H9 (cell line): ENCODE measurements at regions not wholly inside any gene's neighbourhood (a gene's known extent, or its start where the extent isn't known, plus 50 kb on each side); places are given as distances from the start of the nearest gene placed in this dataset.

Experiments used
- DNase-seq: peaks from one replicate; pipeline ENCODE4 v3.0.0-alpha.2; 2017
- H2AFZ ChIP-seq: one replicate; pipeline ENCODE4 v1.6.1; 2013; ENCODE audit warnings: mild to moderate bottlenecking, low read length, control low read depth, moderate library complexity
- H2AK5ac ChIP-seq: 2 replicates; pipeline ENCODE4 v1.6.1; 2013; ENCODE audit warnings: low read length, control low read depth, mixed read lengths; ENCODE audit not compliant: insufficient read length
- H2BK120ac ChIP-seq: one replicate; pipeline ENCODE4 v1.6.1; 2013; ENCODE audit warnings: low read depth, mild to moderate bottlenecking, low read length, control low read depth, inconsistent platforms; ENCODE audit not compliant: poor library complexity, severe bottlenecking
- H2BK12ac ChIP-seq: 2 replicates; pipeline ENCODE4 v1.6.1; 2013; ENCODE audit warnings: low read length, control low read depth, mixed read lengths, low read depth; ENCODE audit not compliant: insufficient read length
- H2BK15ac ChIP-seq: 2 replicates; pipeline ENCODE4 v1.6.1; 2013; ENCODE audit warnings: low read depth, low read length, control low read depth
- H2BK20ac ChIP-seq: one replicate; pipeline ENCODE4 v1.6.1; 2013; ENCODE audit warnings: low read depth, mild to moderate bottlenecking, low read length, control low read depth, inconsistent platforms; ENCODE audit not compliant: poor library complexity, severe bottlenecking
- H2BK5ac ChIP-seq: 2 replicates; pipeline ENCODE4 v1.6.1; 2013; ENCODE audit warnings: low read length, control low read depth, mixed read lengths; ENCODE audit not compliant: insufficient read length
- H3K14ac ChIP-seq: 2 replicates; pipeline ENCODE4 v1.6.1; 2013; ENCODE audit warnings: low read length, control low read depth; ENCODE audit not compliant: insufficient read depth
- H3K18ac ChIP-seq: 2 replicates; pipeline ENCODE4 v1.6.1; 2013; ENCODE audit warnings: low read depth, mild to moderate bottlenecking, mixed read lengths, low read length, control low read depth; ENCODE audit not compliant: insufficient read length
- H3K23ac ChIP-seq: 2 replicates; pipeline ENCODE4 v1.6.1; 2013; ENCODE audit warnings: low read length, control low read depth, mixed read lengths, low read depth; ENCODE audit not compliant: insufficient read length
- H3K23me2 ChIP-seq: 2 replicates; pipeline ENCODE4 v1.6.1; 2013; ENCODE audit warnings: low read depth, mild to moderate bottlenecking, mixed read lengths, low read length, control low read depth; ENCODE audit not compliant: insufficient read length, poor library complexity, severe bottlenecking
- H3K27ac ChIP-seq: 2 replicates; pipeline ENCODE4 v1.5.1; 2013; ENCODE audit warnings: low read length, control low read depth, mixed read lengths, low read depth; ENCODE audit not compliant: insufficient read length
- H3K27me3 ChIP-seq: 2 replicates; pipeline ENCODE4 v1.6.1; 2013; ENCODE audit warnings: low read length, control low read depth, inconsistent platforms; ENCODE audit not compliant: insufficient read depth
- H3K4ac ChIP-seq: 2 replicates; pipeline ENCODE4 v1.6.1; 2013; ENCODE audit warnings: low read depth, mild to moderate bottlenecking, control low read depth, inconsistent platforms, low read length, moderate library complexity
- H3K4me1 ChIP-seq: 2 replicates; pipeline ENCODE4 v1.6.1; 2013; ENCODE audit warnings: low read length, control low read depth, inconsistent platforms; ENCODE audit not compliant: insufficient read depth
- H3K4me2 ChIP-seq: 2 replicates; pipeline ENCODE4 v1.6.1; 2013; ENCODE audit warnings: low read length, control low read depth, mixed read lengths; ENCODE audit not compliant: insufficient read length, insufficient read depth
- H3K56ac ChIP-seq: 2 replicates; pipeline ENCODE4 v1.6.1; 2013; ENCODE audit warnings: low read depth, mild to moderate bottlenecking, mixed read lengths, low read length, control low read depth; ENCODE audit not compliant: insufficient read length
- H3K79me1 ChIP-seq: 2 replicates; pipeline ENCODE4 v1.6.1; 2013; ENCODE audit warnings: low read depth, mild to moderate bottlenecking, moderate library complexity, low read length, control low read depth, inconsistent platforms; ENCODE audit not compliant: insufficient read depth, poor library complexity, severe bottlenecking
- H3K79me2 ChIP-seq: 2 replicates; pipeline ENCODE4 v1.6.1; 2013; ENCODE audit warnings: low read length, control low read depth, inconsistent platforms; ENCODE audit not compliant: insufficient read depth
- H3K9ac ChIP-seq: 2 replicates; pipeline ENCODE4 v1.6.1; 2013; ENCODE audit warnings: low read length, control low read depth, mixed read lengths; ENCODE audit not compliant: insufficient read length; ENCODE audit errors: extremely low read depth
- H3K9me3 ChIP-seq: one replicate; pipeline ENCODE4 v1.6.1; 2013; ENCODE audit warnings: low read depth, low read length, inconsistent platforms; ENCODE audit not compliant: control insufficient read depth
- H3T11ph ChIP-seq: one replicate; pipeline ENCODE4 v1.6.1; 2013; ENCODE audit warnings: mild to moderate bottlenecking, low read length, control low read depth, inconsistent platforms
- H4K20me1 ChIP-seq: one replicate; pipeline ENCODE4 v1.6.1; 2013; ENCODE audit not compliant: control insufficient read depth, insufficient read length, insufficient read depth
- H4K5ac ChIP-seq: 2 replicates; pipeline ENCODE4 v1.6.1; 2013; ENCODE audit warnings: low read depth, mild to moderate bottlenecking, mixed read lengths, low read length, control low read depth; ENCODE audit not compliant: insufficient read length
- H4K8ac ChIP-seq: replicated peaks from 2 replicates; pipeline ENCODE4 v1.6.1; 2013; ENCODE audit warnings: low read length, control low read depth, mixed read lengths, low read depth; ENCODE audit not compliant: insufficient read length
- H4K91ac ChIP-seq: 2 replicates; pipeline ENCODE4 v1.6.1; 2013; ENCODE audit warnings: low read depth, mild to moderate bottlenecking, moderate library complexity, mixed read lengths, low read length, control low read depth; ENCODE audit not compliant: insufficient read length
- H3K27ac Mint-ChIP-seq, 3 experiments: 2 replicates in 2 of 3; 3 replicates in 1 of 3; pipeline ENCODE4 v1.8.0; 2020 to 2021; ENCODE audit warnings: mixed read lengths in 3 of 3, mild to moderate bottlenecking in 1 of 3, moderate library complexity in 1 of 3
- H3K27me3 Mint-ChIP-seq: 2 replicates; pipeline ENCODE4 v1.8.0; 2021; ENCODE audit warnings: low read depth, mild to moderate bottlenecking, moderate library complexity, mixed read lengths
- H3K36me3 Mint-ChIP-seq, 3 experiments: 2 replicates in 2 of 3; 3 replicates in 1 of 3; pipeline ENCODE4 v1.8.0; 2020 to 2021; ENCODE audit warnings: low read depth in 3 of 3, mixed read lengths in 3 of 3; ENCODE audit not compliant: insufficient read depth in 1 of 3
- H3K4me1 Mint-ChIP-seq, 2 experiments: 2 replicates each; pipeline ENCODE4 v1.8.0; 2020; ENCODE audit warnings: mixed read lengths in 2 of 2
- H3K4me3 Mint-ChIP-seq, 2 experiments: 2 replicates in 1 of 2; 3 replicates in 1 of 2; pipeline ENCODE4 v1.8.0; 2020 to 2021; ENCODE audit warnings: mild to moderate bottlenecking in 2 of 2, mixed read lengths in 2 of 2, moderate library complexity in 1 of 2
- H3K9me3 Mint-ChIP-seq, 2 experiments: 2 replicates in 1 of 2; 3 replicates in 1 of 2; pipeline ENCODE4 v1.8.0; 2020; ENCODE audit warnings: mild to moderate bottlenecking in 2 of 2, mixed read lengths in 2 of 2, moderate library complexity in 1 of 2
- WGBS: extraction: QIAGEN DNeasy Blood & Tissue Kit; methylation state at CpG from one replicate; pipeline ENCODE4 v1.1.7; 2013; ENCODE audit warnings: missing lambda C conversion rate, low lambda C conversion rate, mixed read lengths; ENCODE audit not compliant: insufficient read length; ENCODE audit errors: extremely low coverage; 5-methylcytosine and 5-hydroxymethylcytosine counted together
- TF ChIP-seq, protein P1 (sequence below): fragments of 200-600 bp; sonication (generic); conservative IDR thresholded peaks from 3 replicates; pipeline ENCODE4 v1.8.0; 2021; ENCODE audit warnings: antibody characterized with exemption, mild to moderate bottlenecking

DNA sequence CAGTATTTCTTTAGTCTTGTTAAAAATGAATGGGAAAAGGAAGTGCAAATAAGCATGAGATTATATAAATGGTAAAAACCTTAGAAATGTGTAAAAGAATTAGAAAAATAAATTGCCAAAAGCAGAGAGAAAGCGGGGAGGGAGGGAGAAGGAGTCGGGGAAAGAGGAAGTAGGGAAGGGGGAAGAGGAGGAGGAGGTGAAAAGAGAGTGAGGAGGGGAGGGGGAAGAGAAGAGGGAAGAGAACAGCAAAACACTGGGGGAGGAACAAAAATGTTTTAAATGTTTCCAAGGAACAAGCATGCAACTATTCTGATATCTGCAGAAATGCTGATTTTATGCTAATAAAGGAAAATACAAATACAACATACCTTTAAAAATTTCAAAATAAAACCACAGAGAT, 317.5 kb downstream of the PIK3R1 start:
- Histone ChIP-seq H3K18ac (no peak overlapping the region), H3K56ac (no peak overlapping the region), H4K20me1 (no peaks in the 10 kb centered on the region), H3K79me2 (no peaks in the 10 kb centered on the region), H2AK5ac (no peak overlapping the region), H3K27me3 (no peaks in the 10 kb centered on the region), H3K9me3 (no peaks in the 10 kb centered on the region), H3K4me2 (no peak overlapping the region), H3K14ac (no peak overlapping the region), H2BK120ac (no peak overlapping the region), H2BK15ac (no peak overlapping the region), H4K8ac (no peak overlapping the region), H2BK20ac (no peak overlapping the region), H3K4me1 (peaks cover 6% of the 10 kb centered on the region; the same call in 1 of the 2 replicates), H3K23me2 (no peaks in the 10 kb centered on the region), H2BK12ac (no peak overlapping the region), H3K79me1 (no peaks in the 10 kb centered on the region), H4K5ac (no peak overlapping the region), H2BK5ac (no peak overlapping the region), H3K27ac (no peak overlapping the region), H3K9ac (no peak overlapping the region), H4K91ac (no peak overlapping the region), H3K4ac (no peak overlapping the region), H3T11ph (no peak overlapping the region), H3K23ac (no peak overlapping the region), H2AFZ (no peak overlapping the region)
- H3K4me3 Mint-ChIP-seq = peak overlapping the region in 1 of 2 experiments; percentile 36; a peak in 1 of 5 replicates
- H3K27me3 Mint-ChIP-seq = no peaks in the 10 kb centered on the region
- peaks cover 0 to 2% (median under 1%) of the 10 kb centered on the region in 3 experiments; a peak in 4 of 7 replicates for H3K36me3 Mint-ChIP-seq
- TF ChIP-seq, protein P1, sequence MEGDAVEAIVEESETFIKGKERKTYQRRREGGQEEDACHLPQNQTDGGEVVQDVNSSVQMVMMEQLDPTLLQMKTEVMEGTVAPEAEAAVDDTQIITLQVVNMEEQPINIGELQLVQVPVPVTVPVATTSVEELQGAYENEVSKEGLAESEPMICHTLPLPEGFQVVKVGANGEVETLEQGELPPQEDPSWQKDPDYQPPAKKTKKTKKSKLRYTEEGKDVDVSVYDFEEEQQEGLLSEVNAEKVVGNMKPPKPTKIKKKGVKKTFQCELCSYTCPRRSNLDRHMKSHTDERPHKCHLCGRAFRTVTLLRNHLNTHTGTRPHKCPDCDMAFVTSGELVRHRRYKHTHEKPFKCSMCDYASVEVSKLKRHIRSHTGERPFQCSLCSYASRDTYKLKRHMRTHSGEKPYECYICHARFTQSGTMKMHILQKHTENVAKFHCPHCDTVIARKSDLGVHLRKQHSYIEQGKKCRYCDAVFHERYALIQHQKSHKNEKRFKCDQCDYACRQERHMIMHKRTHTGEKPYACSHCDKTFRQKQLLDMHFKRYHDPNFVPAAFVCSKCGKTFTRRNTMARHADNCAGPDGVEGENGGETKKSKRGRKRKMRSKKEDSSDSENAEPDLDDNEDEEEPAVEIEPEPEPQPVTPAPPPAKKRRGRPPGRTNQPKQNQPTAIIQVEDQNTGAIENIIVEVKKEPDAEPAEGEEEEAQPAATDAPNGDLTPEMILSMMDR = no peak
- H3K4me1 Mint-ChIP-seq = peaks cover 35 to 36% of the 10 kb centered on the region in 2 experiments
- DNase-seq = no peak
- H3K27ac Mint-ChIP-seq = 0 out of 7 replicates have a peak overlapping the region, but pooled peaks of 1 of the 3 experiments have one; percentile 74
- H3K9me3 Mint-ChIP-seq = peaks cover 2 to 4% of the 10 kb centered on the region in 2 experiments
- 96% methylated on average over 2 of the region's 2 CpGs for WGBS
